Retinal pigment epithelial cell (primary cell): ENCODE measurements at regions not wholly inside any gene's neighbourhood (a gene's known extent, or its start where the extent isn't known, plus 50 kb on each side); places are given as distances from the start of the nearest gene placed in this dataset.

ENCODE experiments used
- DNase-seq: peaks from one replicate; pipeline ENCODE4 v3.0.0-alpha.2; 2010; ENCODE audit warnings: low read depth
- H3K4me3 ChIP-seq: 2 replicates; pipeline ENCODE4 v1.5.1; 2011; ENCODE audit warnings: mild to moderate bottlenecking, low read length, control low read depth, moderate library complexity
- TF ChIP-seq, protein P1 (sequence below): conservative IDR thresholded peaks from 2 replicates; pipeline ENCODE4 v1.5.1; 2011; ENCODE audit warnings: low read depth, low read length, control low read depth, inconsistent platforms

- TF ChIP-seq, protein P1, sequence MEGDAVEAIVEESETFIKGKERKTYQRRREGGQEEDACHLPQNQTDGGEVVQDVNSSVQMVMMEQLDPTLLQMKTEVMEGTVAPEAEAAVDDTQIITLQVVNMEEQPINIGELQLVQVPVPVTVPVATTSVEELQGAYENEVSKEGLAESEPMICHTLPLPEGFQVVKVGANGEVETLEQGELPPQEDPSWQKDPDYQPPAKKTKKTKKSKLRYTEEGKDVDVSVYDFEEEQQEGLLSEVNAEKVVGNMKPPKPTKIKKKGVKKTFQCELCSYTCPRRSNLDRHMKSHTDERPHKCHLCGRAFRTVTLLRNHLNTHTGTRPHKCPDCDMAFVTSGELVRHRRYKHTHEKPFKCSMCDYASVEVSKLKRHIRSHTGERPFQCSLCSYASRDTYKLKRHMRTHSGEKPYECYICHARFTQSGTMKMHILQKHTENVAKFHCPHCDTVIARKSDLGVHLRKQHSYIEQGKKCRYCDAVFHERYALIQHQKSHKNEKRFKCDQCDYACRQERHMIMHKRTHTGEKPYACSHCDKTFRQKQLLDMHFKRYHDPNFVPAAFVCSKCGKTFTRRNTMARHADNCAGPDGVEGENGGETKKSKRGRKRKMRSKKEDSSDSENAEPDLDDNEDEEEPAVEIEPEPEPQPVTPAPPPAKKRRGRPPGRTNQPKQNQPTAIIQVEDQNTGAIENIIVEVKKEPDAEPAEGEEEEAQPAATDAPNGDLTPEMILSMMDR = no peak
Observed at GRCh38 chr4:19835429-19835828, 416.3 kb upstream of the SLIT2 start.

DNA sequence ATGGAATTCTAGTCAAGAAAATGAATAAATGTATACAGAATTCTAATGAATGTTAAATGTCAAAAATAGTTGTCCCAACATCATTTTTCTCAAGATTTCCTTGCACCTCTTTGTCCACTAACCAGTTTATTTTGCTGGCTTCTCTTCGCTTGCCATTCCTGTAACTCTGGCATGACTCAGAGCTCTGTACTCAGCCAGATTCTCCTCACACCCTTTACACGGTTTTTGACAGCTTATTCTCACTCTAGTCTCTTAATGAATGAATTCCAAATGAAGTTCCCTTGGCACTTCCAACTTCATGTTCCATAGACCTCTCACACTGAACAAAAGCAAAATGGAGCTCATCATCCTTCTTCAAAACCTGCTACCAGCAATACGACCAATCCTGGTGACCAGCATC, 419.3 kb upstream of the SLIT2 start:
- TF ChIP-seq, protein P1 = no peak
- DNase-seq = no peak
- H3K4me3 ChIP-seq = no peak overlapping the region

More at GRCh38 chr4:19835429-19835828, 416.3 kb upstream of the SLIT2 start:
- H3K4me3 ChIP-seq = no peak overlapping the region
- no peak for DNase-seq

GRCh38 chr4:19831644-19832285, 419.9 kb upstream of the SLIT2 start:
- DNase-seq = no peak
- TF ChIP-seq, protein P1 = no peak

DNA sequence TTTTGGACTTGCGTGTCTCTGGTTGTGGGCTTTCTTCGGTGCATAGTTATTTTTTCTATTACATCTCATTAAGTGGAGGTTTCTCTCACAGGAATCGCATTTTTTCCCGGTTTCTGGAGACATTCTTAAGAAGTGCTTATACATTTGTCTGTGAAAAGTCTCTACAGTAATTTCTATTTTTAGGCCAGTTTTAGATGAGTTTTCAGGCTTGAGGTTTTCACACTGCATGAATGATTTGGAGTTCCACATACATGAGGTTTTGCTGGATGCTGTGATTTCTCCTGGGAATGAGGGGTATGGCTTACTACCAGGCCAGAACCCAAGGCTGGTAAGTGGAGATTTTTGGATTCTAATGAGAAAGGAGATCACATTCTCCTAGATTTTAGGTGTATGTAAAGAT, 422.6 kb upstream of the SLIT2 start:
- DNase-seq = no peak
- TF ChIP-seq, protein P1 = no peak
- H3K4me3 ChIP-seq = no peak overlapping the region

More at GRCh38 chr4:19831644-19832285, 419.9 kb upstream of the SLIT2 start:
- H3K4me3 ChIP-seq = no peak overlapping the region

GRCh38 chr4:19823781-19824180, 427.9 kb upstream of the SLIT2 start:
- DNase-seq = peak; percentile 71
- H3K4me3 ChIP-seq = no peak overlapping the region
- TF ChIP-seq, protein P1 = no peak

- no peak for DNase-seq
- TF ChIP-seq, protein P1 = no peak
- no peak overlapping the region for H3K4me3 ChIP-seq
Observed at GRCh38 chr4:19819737-19820136, 432.0 kb upstream of the SLIT2 start.

GRCh38 chr4:19809989-19810388, 441.7 kb upstream of the SLIT2 start:
- DNase-seq = no peak
- TF ChIP-seq, protein P1 = no peak
- no peak overlapping the region for H3K4me3 ChIP-seq
